Caco-2 (cell line): ENCODE measurements at regions not wholly inside any gene's neighbourhood (a gene's known extent, or its start where the extent isn't known, plus 50 kb on each side); places are given as distances from the start of the nearest gene placed in this dataset.

Source experiments
- BruUV-seq: library from RNA; stranded (reverse); fragments of 400-500 nt; replicated peaks from 2 replicates; lab custom pipeline; 2021; lab: Mats Ljungman, UMichigan
- CTCF ChIA-PET: fragments of 300-600 bp; sonication (Branson Sonifier 250); formaldehyde crosslinking; loops from one replicate; lab custom pipeline; 2022; ENCODE audit warnings: antibody characterized with exemption; lab: Charles Lee
- POLR2A ChIA-PET: fragments of 300-600 bp; sonication (Branson Sonifier 250); formaldehyde crosslinking; loops from one replicate; lab custom pipeline; 2022; ENCODE audit warnings: antibody characterized with exemption; lab: Charles Lee
- DNase-seq, 2 experiments: peaks; one replicate each; pipeline versions ENCODE4 v3.0.0 to v3.0.0-alpha.2; 2020 to 2022
- H3K27me3 ChIP-seq: replicated peaks from 2 replicates; pipeline ENCODE4 v1.6.0; 2011; ENCODE audit warnings: low read length; ENCODE audit not compliant: control insufficient read depth, insufficient read depth
- H3K36me3 ChIP-seq: 2 replicates; pipeline ENCODE4 v1.5.1; 2011; ENCODE audit warnings: low read length; ENCODE audit not compliant: control insufficient read depth, insufficient read depth
- H3K4me1 ChIP-seq: fragments of 250-450 bp; sonication (Bioruptor Pico); 2 replicates; pipeline ENCODE4 v1.5.1; 2020; ENCODE audit warnings: mild to moderate bottlenecking
- H3K4me3 ChIP-seq: 2 replicates; pipeline ENCODE4 v1.5.1; 2011; ENCODE audit warnings: low read depth, mild to moderate bottlenecking, control low read depth, low read length
- H3K9me3 ChIP-seq: fragments of 250-450 bp; sonication (Bioruptor Pico); 2 replicates; pipeline ENCODE4 v1.5.1; 2020; ENCODE audit warnings: mild to moderate bottlenecking, moderate library complexity
- H3K27ac Mint-ChIP-seq: one replicate; pipeline ENCODE4 v1.8.0; 2022; ENCODE audit warnings: mixed read lengths; ENCODE audit not compliant: unreplicated experiment
- H3K27me3 Mint-ChIP-seq: one replicate; pipeline ENCODE4 v1.8.0; 2022; ENCODE audit warnings: mixed read lengths; ENCODE audit not compliant: insufficient read depth, unreplicated experiment
- H3K36me3 Mint-ChIP-seq: one replicate; pipeline ENCODE4 v1.8.0; 2022; ENCODE audit warnings: mild to moderate bottlenecking, mixed read lengths; ENCODE audit not compliant: insufficient read depth, unreplicated experiment
- H3K4me1 Mint-ChIP-seq: one replicate; pipeline ENCODE4 v1.8.0; 2022; ENCODE audit warnings: low read depth, mixed read lengths; ENCODE audit not compliant: unreplicated experiment
- H3K4me3 Mint-ChIP-seq: one replicate; pipeline ENCODE4 v1.8.0; 2022; ENCODE audit warnings: mild to moderate bottlenecking, moderate library complexity, mixed read lengths; ENCODE audit not compliant: unreplicated experiment
- H3K9me3 Mint-ChIP-seq: one replicate; pipeline ENCODE4 v1.8.0; 2022; ENCODE audit warnings: mixed read lengths; ENCODE audit not compliant: unreplicated experiment
- intact Hi-C: fragments of 100-400 bp; cut with micrococcal nuclease; formaldehyde crosslinking; loops from one replicate; pipeline ENCODE4 v1.10.0; 2022; ENCODE audit not compliant: unreplicated experiment
- TF ChIP-seq, protein P1 (sequence below), 2 experiments: fragments of 200-600 bp in 1 of 2; IDR thresholded peaks; 1 replicate in 1 of 2; 2 replicates in 1 of 2; pipeline versions ENCODE4 v1.5.1 to v1.8.0; 2011 to 2022; ENCODE audit warnings: antibody characterized with exemption in 1 of 2, control low read depth in 1 of 2, inconsistent platforms in 1 of 2, low read depth in 1 of 2, low read length in 1 of 2, mild to moderate bottlenecking in 1 of 2, moderate library complexity in 1 of 2; ENCODE audit not compliant: insufficient read depth in 1 of 2, severe bottlenecking in 1 of 2, unreplicated experiment in 1 of 2

DNA sequence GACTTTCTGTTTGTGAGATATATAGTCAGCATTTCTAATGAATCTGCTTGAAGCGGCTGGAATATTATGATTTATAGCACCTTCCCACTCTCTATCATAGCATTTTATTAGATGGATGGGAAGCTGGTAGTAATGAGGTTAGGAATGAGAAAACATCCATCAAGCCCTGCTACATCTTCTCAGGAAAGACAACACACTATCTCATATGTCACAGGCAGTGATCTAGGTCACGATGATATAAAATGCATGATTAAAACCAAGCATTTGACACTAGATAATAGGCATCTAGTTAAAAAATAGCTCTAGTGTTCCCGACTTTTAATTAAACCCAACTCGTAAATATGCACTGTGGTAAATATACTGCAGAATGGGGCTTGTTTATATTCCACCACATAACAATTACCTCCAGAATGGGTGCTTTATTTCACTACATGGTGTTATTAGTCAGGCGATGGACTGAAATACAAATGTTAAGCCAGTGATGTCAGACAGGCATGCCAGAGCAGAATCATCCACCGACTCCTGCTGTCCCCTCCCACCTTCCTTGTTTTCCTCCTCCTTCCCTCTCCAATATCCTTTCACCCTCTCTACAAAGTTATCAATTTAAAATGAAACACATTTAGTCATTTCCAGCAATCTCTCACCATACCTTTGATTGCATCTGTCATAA lies 286.8 kb downstream of the SPATA31D1 start:
- TF ChIP-seq, protein P1, sequence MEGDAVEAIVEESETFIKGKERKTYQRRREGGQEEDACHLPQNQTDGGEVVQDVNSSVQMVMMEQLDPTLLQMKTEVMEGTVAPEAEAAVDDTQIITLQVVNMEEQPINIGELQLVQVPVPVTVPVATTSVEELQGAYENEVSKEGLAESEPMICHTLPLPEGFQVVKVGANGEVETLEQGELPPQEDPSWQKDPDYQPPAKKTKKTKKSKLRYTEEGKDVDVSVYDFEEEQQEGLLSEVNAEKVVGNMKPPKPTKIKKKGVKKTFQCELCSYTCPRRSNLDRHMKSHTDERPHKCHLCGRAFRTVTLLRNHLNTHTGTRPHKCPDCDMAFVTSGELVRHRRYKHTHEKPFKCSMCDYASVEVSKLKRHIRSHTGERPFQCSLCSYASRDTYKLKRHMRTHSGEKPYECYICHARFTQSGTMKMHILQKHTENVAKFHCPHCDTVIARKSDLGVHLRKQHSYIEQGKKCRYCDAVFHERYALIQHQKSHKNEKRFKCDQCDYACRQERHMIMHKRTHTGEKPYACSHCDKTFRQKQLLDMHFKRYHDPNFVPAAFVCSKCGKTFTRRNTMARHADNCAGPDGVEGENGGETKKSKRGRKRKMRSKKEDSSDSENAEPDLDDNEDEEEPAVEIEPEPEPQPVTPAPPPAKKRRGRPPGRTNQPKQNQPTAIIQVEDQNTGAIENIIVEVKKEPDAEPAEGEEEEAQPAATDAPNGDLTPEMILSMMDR (IDR thresholded peaks at IDR 0.05; ENCODE audit: insufficient read depth in 1 of 2, low read depth in 1 of 2, low read length in 1 of 2, severe bottlenecking in 1 of 2, unreplicated experiment in 1 of 2): no peak
- Histone ChIP-seq H3K36me3 (no peaks in the 10 kb centered on the region), H3K27me3 (no peaks in the 10 kb centered on the region), H3K9me3 (no peaks in the 10 kb centered on the region), H3K4me1 (no peaks in the 10 kb centered on the region), H3K4me3 (no peak overlapping the region)
- Mint-ChIP-seq H3K36me3 (no peaks in the 10 kb centered on the region), H3K9me3 (no peaks in the 10 kb centered on the region), H3K27ac (no peak overlapping the region), H3K27me3 (no peaks in the 10 kb centered on the region), H3K4me3 (no peak overlapping the region), H3K4me1 (no peaks in the 10 kb centered on the region)
- ChIA-PET CTCF (no interaction called here), POLR2A (no interaction called here)
- no TSS peak for BruUV-seq
- no peak for DNase-seq
- intact Hi-C loops: no loop called here

DNA sequence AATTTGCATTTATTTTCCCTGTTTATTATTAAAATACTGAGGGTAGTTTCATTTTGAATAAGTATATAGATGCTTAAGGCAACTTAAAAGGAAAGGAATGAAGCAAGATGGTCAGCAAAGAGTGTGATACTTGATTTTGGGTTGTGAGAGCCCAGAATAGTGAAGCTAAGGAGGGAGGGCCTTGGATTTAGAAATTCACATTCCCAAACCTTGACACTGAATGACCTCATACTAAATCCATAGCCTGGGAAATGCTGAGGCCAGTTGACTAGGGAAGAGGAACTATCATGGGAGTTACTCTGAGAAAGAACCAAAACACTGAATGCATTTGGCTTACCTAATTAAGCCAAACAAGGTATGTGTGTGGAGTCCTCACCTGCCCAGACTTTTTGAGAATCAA lies 292.5 kb downstream of the SPATA31D1 start:
- TF ChIP-seq, protein P1 (IDR thresholded peaks at IDR 0.05; ENCODE audit: insufficient read depth in 1 of 2, low read depth in 1 of 2, low read length in 1 of 2, severe bottlenecking in 1 of 2, unreplicated experiment in 1 of 2): no peak
- ChIA-PET CTCF (no interaction called here), POLR2A (no interaction called here)
- no peak overlapping the region for H3K27ac Mint-ChIP-seq
- H3K9me3 Mint-ChIP-seq: no peaks in the 10 kb centered on the region
- H3K4me3 Mint-ChIP-seq: no peak overlapping the region
- BruUV-seq: no TSS peak
- H3K4me1 Mint-ChIP-seq: no peaks in the 10 kb centered on the region
- no peak for DNase-seq
- Histone ChIP-seq H3K4me1 (no peaks in the 10 kb centered on the region), H3K4me3 (no peak overlapping the region), H3K36me3 (no peaks in the 10 kb centered on the region), H3K27me3 (no peaks in the 10 kb centered on the region), H3K9me3 (no peaks in the 10 kb centered on the region)
- intact Hi-C loops: no loop called here
- H3K27me3 Mint-ChIP-seq: no peaks in the 10 kb centered on the region
- H3K36me3 Mint-ChIP-seq: no peaks in the 10 kb centered on the region

DNA sequence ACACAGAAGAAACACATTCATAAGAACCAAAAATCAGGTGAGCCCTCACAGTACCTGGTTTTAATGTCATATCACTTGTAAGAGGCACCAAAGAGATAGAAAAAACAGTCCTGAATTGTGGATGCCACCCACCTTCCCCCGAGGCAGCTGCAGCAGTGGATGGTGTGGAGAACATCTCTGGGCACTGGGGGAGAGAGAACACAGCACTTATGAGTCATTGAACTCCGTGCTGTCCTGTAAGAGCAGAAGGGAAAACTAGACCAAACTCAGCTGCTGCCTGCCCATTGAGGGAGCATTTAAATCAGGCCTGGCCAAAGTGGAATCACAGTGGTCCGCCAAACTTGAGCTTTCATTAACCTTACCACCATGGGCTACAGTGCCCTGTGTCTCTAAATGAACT lies 296.2 kb downstream of the SPATA31D1 start:
- H3K9me3 Mint-ChIP-seq: no peaks in the 10 kb centered on the region
- BruUV-seq: no TSS peak
- no peak for DNase-seq
- no peaks in the 10 kb centered on the region for H3K4me1 Mint-ChIP-seq
- no peaks in the 10 kb centered on the region for H3K36me3 ChIP-seq
- POLR2A ChIA-PET: no interaction called here
- H3K4me3 ChIP-seq: no peak overlapping the region
- no peaks in the 10 kb centered on the region for H3K9me3 ChIP-seq
- no peak overlapping the region for H3K4me3 Mint-ChIP-seq
- no peaks in the 10 kb centered on the region for H3K27me3 ChIP-seq
- CTCF ChIA-PET: no interaction called here
- intact Hi-C loops: no loop called here
- no peaks in the 10 kb centered on the region for H3K4me1 ChIP-seq
- H3K27me3 Mint-ChIP-seq: no peaks in the 10 kb centered on the region
- no peaks in the 10 kb centered on the region for H3K36me3 Mint-ChIP-seq
- TF ChIP-seq, protein P1 (IDR thresholded peaks at IDR 0.05; ENCODE audit: insufficient read depth in 1 of 2, low read depth in 1 of 2, low read length in 1 of 2, severe bottlenecking in 1 of 2, unreplicated experiment in 1 of 2): no peak
- no peak overlapping the region for H3K27ac Mint-ChIP-seq
